ENCODE measurements at regions not wholly inside any gene's neighbourhood (a gene's known extent, or its start where the extent isn't known, plus 50 kb on each side); places are given as distances from the start of the nearest gene placed in this dataset.
A peak's percentile ranks its signal among the peaks of the same experiment; 100 is the strongest.

DNA sequence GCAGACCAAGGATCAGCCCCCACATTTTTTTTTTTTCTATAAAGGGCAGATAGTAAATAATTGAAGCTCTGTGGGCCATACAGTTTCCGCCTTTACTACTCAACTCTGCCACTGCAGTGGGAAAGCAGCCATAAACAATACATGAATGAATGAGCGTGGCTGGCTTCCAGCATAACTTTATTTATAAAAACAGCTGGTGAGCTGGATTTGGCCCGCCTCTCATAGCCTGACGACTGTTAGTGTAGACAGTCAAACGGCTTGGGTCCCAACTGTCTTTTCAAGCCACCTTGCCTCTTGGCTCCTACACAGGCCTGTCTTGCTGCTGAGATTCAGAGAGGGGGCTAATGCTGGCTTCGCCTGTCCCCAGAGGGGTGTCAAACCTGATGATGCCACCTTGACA lies 169.8 kb upstream of the GPR26 start:
- peak; percentile 57 for DNase-seq

DNA sequence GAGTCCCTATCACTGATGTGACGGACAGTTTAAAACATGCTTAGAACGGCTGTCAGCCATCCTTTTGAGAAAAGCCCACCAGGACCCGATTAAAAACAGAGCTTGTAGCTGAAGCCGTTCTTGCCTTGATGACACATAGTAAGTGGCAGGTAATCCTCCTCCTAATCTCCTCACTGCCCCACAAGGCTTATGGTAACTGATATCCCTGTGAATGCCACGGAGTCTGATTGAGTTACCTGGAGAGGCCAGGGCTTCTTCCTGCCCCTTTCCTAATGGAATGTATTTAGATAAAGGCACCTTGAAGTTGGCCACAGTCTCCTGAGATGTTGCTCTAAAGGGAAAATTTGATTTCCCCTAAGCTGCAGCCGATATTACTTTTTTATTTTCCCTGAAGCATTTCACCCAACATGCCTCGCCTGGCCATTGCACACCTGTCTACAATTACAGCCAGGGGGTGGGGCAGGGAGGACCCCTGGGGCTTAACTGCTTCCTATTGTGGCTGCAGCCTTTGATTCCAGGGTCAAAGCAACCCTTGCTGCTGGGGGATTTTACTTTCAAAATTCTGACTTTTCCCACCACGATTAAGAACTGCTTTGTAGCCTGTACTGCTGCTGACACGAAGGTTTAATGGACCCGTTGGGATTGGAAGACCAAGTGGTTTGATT lies 169.0 kb upstream of the GPR26 start:
- DNase-seq = no peak

DNA sequence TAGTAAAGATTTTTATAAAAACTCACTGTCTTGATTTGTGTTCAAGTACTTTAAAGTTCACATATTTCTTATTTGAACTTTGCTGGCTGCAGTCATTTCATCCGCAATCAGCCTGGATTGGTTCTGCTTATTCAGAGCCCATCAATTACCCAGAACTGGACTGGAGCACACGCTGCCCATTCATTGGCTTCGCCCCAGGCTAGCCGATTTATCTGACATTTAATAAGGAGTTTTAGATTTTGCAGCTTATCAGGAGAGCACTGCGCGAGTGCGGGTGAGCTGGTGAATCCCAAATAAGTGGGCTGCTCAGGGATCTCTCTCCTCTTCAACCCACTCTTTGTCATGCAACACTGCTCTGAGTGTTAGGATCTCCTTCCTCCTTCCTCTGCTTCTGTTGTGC lies 166.0 kb upstream of the GPR26 start:
- DNase-seq = no peak

DNA sequence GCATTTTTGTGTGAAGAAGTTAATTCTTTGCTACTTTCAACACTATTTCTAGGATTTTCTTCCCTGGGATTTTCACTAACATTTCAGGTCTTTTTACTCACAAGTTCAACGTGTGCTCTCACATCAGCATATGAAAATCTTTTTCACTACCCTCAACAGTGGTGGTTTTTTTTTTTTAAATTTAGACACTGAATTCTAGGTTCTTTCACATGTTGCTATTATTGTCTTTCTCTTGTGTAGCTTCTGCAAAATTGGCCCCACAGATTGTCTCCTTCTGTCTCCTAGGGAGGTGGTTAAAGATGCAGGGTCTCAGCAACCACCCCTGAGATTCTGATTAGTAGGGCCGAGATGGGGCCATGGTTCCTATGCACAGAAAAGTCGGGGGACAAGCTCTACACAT lies 165.0 kb upstream of the GPR26 start:
- no peak for DNase-seq

DNA sequence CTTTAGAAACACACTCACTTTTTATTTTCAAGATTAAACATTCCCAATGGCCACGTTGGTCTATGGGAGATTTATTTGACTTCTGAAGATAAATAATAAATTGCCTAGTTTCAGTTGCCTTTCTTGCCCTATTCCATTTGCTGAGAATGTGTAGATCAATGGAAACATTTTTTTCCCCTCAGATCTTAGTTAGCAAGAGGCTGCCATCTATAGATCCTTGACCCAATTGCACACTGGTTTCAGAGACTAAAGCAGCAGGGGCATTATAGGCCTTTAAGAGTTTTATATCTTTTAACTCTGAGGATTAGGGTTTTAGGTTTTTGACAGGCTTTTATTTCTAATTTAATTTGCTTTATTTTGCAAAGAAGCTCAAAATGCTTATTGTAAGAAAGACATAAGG lies 163.2 kb upstream of the GPR26 start:
- DNase-seq = no peak

DNA sequence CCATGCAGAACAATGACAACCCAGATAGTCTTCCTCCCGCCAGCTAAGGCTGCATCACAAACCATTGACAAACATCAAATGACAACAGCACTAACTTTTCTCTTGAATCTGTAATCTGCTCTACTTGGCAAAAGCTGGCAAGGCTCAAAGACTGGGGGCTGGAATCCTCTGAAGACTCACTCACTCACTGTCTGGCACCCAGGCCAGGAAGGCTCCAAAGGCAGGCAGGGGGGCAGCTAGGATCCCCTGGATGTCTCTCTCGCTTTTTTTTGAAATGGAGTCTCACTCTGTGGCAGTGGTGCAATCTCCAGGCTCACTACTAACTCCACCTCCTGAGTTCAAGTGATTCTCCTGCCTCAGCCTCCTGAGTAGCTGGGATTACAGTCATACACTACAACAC lies 159.7 kb upstream of the GPR26 start:
- no peak for DNase-seq

DNA sequence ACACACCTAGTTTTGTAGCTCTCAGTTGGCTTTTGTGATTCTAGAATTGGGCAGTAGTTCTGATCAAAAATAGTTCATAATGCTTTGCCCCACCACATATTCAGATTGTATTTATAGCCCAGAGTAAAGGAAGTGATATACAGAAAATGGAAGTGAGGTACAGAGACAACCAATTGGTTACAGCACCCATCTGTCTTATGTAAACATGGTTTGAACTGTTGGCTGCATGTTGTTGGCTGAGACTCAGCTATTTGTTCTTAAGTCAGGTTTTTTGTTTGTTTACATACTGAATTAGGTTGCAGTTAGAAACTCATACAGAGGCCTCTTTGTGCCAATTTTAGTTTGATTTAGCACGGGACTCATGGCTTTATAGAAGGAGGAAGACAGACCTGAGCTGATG lies 158.9 kb upstream of the GPR26 start:
- no peak for DNase-seq

DNA sequence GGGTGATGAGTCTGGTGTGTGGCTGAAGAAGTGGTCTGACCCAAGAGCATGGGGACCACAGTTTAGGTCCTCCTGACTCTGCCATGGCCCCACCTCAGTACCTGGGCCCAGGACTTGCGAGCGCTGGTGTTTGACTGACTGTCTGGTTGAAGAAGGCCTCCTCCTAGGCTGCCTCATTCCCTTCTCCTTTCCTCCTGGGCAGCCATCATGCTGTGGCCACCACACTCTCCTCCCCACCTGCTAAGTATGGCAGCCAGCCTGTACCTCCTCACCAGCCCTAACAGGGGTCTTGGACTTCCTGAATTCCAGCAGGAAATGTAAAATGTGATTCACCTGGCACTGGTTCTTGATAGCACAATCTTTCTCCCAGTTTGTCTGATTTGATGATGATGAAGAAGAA lies 156.8 kb upstream of the GPR26 start:
- DNase-seq = no peak

DNA sequence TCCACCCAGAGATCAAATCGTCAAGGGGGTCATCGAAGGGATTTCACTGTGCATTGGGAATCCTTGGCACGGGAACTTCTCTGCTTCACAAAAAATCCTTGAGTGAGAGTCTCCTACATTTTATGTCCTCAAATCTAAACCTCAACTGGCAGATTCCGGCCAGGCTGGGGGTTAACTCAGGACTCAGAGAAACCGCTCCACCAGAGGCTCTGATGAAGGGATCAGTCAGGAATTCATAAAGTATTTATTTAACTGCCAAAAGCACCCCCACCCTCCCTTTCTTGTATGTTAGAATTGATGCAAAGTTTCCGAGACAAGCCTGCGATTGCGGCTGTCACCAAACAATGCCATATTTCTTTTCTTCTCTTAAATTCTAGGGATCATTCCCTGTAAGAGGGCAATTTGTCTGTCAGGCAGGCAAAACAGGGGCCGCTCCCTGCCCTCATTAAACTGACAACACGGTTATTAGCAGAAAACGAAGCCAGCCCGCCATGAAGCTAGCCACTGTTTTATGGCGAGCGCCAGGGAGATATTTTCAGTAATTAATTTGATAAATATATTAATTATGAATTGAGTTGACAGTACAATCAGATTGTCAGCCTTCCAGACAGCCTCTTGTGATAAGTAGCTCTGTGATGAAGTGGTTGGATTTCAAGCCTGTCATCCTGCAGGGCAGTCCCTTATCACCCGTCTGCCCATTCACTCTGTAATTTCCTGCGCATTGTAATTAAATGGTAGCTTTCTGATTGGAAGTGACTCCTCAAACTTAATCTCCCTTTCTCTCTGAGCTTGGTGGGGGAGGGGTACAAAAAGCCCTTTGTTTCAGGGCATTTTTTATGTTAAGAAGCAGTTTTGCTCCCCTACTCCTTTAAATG lies 153.0 kb upstream of the GPR26 start:
- no peak for DNase-seq

DNA sequence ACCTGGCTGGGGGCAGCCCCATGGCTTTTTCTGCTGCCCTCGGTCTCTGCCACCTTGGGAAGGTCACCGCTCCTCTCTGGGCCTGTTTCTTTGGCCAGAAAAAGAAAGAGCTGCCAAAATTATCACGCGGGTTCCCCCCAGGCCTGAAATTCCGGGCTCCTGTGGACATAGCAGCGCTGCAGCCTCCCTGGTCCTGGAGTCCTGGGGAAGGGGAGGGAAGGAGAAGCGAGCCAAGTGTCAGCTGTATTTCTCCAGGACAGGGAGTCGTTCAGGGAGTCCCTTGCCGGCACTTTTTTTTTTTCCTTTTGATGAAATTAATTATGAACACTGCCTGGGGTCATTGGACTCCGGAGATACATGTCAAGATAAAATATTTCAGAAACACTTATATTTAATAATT lies 152.3 kb upstream of the GPR26 start:
- no peak for DNase-seq

DNA sequence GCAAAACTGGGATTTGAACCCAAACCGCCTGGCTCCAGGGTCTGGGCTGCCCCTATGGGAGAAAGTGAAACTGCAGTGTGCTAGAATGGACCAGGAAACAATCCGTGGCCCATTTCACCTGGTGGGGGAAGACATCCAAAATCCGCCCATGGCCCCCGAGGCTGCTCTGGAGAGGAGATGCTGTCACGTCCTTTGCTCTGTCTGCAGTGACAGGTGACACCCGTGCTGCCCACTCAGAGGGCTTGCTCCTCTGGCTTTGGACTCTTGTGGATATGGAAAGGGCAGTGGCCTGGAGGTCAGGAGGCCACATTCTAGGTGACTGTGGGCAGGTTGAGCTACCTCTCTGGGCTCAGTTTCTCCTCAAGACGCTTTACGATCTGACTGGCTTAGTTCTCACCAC lies 151.2 kb upstream of the GPR26 start:
- DNase-seq = no peak

DNA sequence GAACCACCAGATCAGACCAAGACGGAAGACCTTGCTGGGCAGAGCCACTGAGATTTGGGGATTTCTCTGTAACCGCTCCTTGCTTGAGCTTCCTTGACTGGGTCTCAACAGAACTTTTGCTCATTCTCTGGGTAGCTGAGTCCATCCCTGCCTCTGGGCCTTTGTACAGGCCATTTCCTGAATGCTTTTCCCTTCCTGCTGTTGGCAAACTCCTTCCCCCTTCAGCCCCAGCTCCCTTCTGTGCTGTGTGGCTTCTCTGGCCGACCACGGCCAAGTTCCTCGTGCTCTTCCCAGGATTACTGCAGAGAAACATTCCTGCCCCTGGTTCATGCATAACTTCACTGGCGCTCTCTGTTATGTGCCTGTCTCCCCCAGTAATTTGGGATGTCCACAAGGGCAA lies 150.5 kb upstream of the GPR26 start:
- no peak for DNase-seq

DNA sequence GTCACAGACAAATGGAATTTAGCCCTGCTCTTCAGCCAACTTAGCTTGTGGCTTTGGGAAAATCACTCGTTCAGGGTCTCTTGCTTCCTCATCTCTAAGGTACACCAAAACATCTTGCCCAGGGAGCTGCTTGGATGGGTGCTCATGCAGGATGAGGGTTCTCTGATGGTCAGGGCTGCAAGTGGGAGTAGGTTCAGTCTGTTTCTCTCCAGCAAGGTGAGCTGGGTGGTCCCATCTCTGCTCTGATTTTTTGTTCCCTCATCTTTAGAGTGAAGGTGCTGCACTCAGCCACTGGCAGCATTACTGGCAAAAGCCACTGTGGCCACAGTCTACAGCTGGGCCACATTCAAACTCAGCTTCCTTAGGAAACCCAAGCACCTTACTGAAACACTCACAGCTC lies 149.9 kb upstream of the GPR26 start:
- DNase-seq = no peak

DNA sequence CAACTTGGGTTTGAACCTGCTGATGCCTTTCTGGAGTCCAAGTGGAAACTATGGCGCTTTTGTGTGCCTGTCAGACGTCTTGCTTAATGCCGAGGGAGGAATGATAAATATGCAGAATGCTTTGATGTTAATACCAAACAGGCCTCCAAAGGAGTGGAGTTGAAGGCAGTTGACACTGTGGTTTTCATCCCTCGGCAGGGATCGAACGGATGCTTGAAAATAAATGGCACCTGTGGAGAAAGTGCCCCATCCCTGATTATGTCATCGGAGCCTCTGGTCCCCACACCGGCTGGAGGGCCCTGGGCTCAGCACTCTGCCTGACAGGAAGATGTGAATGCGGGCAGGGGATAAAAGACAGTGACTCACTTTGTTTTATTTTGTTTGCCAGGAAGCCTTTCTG lies 148.7 kb upstream of the GPR26 start:
- DNase-seq = no peak

DNA sequence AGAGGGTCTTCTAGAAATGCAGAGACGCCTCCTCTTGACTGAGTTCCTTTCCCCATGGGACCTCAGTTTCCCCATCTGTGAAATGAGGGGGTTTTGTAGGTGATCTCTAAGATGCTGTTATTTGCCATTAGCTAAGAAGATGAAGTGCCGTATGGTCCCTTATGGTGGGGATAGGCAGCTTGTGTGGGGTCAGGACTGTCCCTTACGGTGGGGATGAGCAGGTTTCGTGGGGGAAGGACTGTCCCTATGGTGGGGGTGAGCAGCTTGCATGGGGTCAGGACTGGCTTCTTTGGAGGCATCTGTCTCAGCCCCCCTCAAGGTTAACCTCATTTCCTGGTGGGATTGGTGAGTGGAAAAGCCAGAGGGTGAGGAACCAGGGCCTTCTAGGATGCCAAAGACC lies 148.3 kb upstream of the GPR26 start:
- DNase-seq = no peak

DNA sequence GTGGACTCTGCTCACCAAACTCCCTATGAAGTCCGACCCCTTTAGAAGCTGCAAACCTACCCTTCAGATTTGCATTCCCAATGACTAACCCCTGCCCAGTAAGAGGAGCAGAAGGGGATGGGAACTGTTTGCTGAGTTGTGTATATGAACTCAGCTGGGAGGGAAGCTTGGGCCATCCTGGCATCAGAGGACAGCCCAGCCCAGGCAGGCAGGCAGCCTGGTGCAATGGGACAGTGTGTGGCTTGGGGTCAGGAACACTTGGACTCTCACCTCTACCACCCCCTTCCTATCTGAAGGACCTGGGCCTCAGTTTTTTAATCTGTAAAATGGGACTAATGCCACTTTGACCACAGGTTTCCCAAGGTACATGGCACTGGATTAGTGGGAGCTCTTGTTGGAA lies 147.4 kb upstream of the GPR26 start:
- DNase-seq = no peak

DNA sequence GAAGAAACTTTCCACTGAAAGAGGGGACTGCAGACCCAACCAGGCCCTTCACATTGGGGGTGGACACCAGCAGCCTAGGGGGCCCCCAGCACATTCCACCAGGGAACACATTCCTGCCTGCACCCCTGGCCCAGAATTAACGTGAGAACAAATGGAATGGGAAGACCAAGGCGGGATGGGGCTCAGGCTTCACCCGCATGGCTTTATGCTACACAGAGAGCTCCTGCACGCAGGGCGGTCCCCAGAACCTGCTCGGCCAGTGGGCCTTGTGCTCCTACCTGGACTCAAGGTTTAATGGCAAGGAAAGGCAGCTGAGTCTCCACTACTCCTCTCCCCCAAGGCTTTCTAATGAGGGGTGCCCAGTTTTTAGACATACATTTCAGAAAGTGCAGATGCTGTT lies 146.3 kb upstream of the GPR26 start:
- no peak for DNase-seq

DNA sequence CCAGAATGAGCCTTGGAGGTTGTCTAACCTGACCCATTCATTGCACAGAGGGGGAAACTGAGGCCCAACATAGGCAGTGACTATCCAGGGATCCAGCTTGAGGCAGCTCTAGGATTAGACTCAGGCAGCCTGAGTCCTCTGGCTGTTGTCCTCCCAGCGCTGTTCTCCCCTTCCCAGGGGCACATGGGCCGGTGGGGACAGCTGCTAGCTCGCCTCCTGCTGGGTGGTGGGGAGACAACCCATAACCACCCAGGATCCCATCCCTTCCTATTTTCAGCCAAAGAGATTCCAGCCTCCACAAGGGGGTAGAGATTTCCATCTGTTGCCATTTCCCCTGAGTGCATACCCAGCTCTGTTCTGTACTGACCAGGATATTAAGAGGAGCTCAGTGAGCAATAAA lies 145.1 kb upstream of the GPR26 start:
- DNase-seq = no peak

DNA sequence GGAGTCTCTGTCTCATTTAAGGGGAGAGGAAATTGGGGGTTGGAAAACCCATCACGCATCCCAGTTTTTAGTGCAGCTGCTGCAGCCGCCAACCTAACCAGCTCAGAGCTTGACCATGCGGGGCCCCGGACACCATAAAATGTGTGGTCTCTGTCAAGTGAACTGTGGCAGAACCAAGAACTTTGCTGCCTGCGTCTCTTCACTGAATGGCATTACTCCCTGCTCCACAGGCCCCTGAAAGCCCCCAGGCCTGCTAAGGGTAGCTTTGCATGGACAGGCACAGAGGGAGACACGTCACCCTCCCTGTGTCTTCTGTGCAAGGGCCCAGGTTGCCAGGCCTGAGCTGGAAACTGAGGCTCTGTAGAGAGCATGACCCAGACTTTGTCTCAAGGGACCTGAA lies 144.6 kb upstream of the GPR26 start:
- no peak for DNase-seq

DNA sequence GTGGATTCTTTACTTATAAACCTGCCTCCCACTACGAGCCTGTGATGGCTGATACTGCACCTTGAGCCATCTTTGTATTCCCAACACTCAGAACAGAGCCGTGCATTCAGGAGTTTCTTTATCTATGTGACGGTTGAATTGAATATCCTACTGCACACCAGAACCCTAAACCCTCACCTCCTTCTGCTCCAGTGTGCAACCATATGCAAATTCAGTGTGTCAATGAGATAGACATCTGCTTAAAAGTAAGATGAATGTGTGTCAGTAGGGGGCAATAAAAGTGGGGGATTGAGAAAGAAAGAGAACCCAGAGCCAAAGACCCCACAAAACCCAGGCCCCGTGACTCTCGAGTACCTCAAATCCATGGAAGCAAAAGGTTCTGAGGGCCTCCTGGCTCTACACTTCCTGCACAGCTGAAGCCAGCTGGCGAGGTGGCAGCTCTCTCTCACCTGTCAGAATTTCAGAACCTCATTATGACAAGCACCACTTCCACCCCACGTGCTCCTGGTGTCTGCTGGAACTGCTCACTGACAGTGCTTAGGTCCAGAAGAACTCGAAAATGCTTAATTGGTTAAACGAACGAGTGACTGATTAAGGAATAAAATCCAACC lies 143.3 kb upstream of the GPR26 start:
- DNase-seq = no peak

DNA sequence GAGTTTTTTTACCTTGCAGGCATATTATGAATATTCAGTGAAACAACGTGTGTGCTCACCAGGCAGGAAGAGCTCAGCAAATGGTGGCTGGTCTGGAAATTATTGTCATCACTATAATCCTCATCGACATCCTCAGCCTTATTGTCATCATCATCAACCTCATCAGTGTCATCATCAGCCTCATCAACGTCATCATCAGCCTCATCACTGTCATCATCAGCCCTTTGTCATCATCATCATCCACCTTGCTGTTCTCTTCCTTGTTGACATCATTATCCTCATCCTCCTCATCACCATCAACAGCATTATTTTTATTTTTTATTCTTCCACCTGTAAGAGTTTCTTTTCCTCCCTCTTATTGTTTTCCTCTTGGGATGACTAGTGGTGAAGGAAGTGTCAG lies 142.3 kb upstream of the GPR26 start:
- DNase-seq = no peak

DNA sequence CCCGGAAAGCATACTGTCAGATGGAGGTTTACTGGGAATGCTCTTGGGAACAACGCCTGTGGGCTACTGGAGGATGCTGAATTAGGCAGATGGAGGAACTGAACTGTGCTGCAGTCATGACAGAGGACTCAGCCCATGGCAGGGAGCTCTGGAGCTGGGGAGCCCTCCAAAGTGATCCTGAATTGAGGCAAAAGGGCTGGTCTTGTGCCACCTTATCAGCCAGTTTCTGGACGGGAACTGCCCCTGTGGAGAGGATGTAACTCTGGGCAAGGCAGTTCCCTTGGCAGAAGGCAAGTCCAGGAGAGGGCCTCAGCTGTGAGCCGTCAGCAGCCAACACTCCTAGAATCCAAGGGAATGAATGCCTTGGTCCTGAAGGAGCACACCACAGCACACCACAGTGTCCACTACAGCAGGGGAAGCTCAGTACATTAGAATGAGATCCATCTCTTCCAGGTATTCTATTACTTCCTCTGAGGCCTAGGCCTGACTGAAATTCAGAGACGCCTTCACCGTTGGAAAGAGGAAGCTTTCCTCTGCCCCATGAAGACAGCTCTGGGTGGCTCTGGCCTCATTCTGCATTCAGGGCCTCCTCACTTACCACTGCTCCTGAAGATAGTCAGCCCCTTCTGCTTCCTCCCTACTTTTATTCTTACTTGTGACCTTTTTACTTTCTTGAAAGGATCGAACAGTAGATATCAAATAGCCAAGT lies 139.6 kb upstream of the GPR26 start:
- no peak for DNase-seq

DNA sequence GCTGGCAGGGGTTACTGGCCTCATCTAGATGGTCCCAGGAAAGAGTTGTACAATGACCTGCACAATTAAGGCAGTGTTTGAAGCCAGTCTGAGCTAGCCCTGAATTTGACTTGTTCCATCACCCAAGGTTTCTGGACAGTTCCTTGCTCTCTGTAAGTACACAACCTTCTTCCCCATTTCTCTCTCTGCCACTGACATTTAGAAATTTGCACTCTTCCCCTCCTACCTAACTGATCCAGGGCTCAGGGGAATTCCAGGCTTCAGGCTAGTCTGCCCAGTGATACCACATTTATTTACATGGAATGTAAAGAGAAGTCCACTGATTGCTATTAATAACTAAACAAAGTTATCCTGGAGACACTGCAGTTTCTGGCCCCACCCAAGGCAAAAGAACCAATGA lies 139.0 kb upstream of the GPR26 start:
- DNase-seq = no peak
